Endothelial cell of umbilical vein (primary cell): ENCODE measurements at regions not wholly inside any gene's neighbourhood (a gene's known extent, or its start where the extent isn't known, plus 50 kb on each side); places are given as distances from the start of the nearest gene placed in this dataset.

Experiments used
- BruUV-seq: library from RNA; stranded (reverse); fragments of 400-500 nt; replicated peaks from 2 replicates; lab custom pipeline; 2021; lab: Mats Ljungman, UMichigan
- CTCF ChIA-PET: fragments of 300-600, 350-600 bp; sonication (Branson Sonifier 250); formaldehyde crosslinking; loops from one replicate; lab custom pipeline; 2021; ENCODE audit warnings: antibody characterized with exemption, inconsistent platforms; lab: Charles Lee
- POLR2A ChIA-PET: fragments of 300-600, 350-600 bp; sonication (Branson Sonifier 250); formaldehyde crosslinking; loops from one replicate; lab custom pipeline; 2021; ENCODE audit warnings: antibody characterized with exemption, inconsistent platforms; lab: Charles Lee
- DNase-seq: peaks from one replicate; pipeline ENCODE4 v3.0.0-alpha.2; 2011; ENCODE audit warnings: low read depth, low spot score
- FAIRE-seq: peaks from 2 replicates; lab custom pipeline; 2011; peaks lifted over from hg19 to GRCh38; lab: Jason Lieb, UNC
- H2AFZ ChIP-seq: 2 replicates; pipeline ENCODE4 v1.6.0; 2012; ENCODE audit warnings: low read depth, low read length, control low read depth, inconsistent platforms
- H3K27ac ChIP-seq: 2 replicates; pipeline ENCODE4 v1.5.1; 2011; ENCODE audit warnings: low read depth, mild to moderate bottlenecking, control low read depth, low read length, moderate library complexity; ENCODE audit not compliant: insufficient read depth
- H3K27me3 ChIP-seq, 2 experiments: 2 replicates each; pipeline versions ENCODE4 v1.6.0 to v1.6.1; 2011; ENCODE audit warnings: low read length in 2 of 2, mixed read lengths in 1 of 2; ENCODE audit not compliant: control insufficient read depth in 2 of 2, insufficient read depth in 2 of 2
- H3K36me3 ChIP-seq, 2 experiments: 2 replicates in 1 of 2; 3 replicates in 1 of 2; pipeline ENCODE4 v1.5.1; 2011; ENCODE audit warnings: low read length in 2 of 2, mild to moderate bottlenecking in 1 of 2, moderate library complexity in 1 of 2; ENCODE audit not compliant: control insufficient read depth in 2 of 2, insufficient read depth in 2 of 2; ENCODE audit errors: extremely low read depth in 1 of 2
- H3K4me1 ChIP-seq: 3 replicates; pipeline ENCODE4 v1.5.1; 2011; ENCODE audit warnings: mild to moderate bottlenecking, low read length; ENCODE audit not compliant: control insufficient read depth, insufficient read depth; ENCODE audit errors: extremely low read depth
- H3K4me2 ChIP-seq: 2 replicates; pipeline ENCODE4 v1.6.1; 2011; ENCODE audit warnings: low read length, control low read depth, mixed read lengths; ENCODE audit not compliant: insufficient read depth
- H3K4me3 ChIP-seq, 3 experiments: fragments of 200-600 bp in 1 of 3; sonication (generic), shearing (Covaris generic) in 1 of 3; replicated peaks in 1 of 3; 2 replicates each; pipeline ENCODE4 v1.5.1; 2011 to 2016; ENCODE audit warnings: control low read depth in 3 of 3, low read length in 3 of 3, mild to moderate bottlenecking in 2 of 3, inconsistent platforms in 1 of 3, low read depth in 1 of 3, moderate library complexity in 1 of 3; ENCODE audit not compliant: insufficient read depth in 1 of 3
- H3K79me2 ChIP-seq: 2 replicates; pipeline ENCODE4 v1.6.0; 2012; ENCODE audit warnings: low read length, inconsistent platforms; ENCODE audit not compliant: control insufficient read depth, insufficient read depth
- H3K9ac ChIP-seq: replicated peaks from 2 replicates; pipeline ENCODE3; 2011; ENCODE audit warnings: low read length, control low read depth; ENCODE audit not compliant: insufficient read depth; ENCODE audit errors: extremely low read depth
- H3K9me1 ChIP-seq: replicated peaks from 3 replicates; pipeline ENCODE4 v1.6.0; 2011; ENCODE audit warnings: mild to moderate bottlenecking, low read length; ENCODE audit not compliant: control insufficient read depth, insufficient read depth; ENCODE audit errors: extremely low read depth
- H3K9me3 ChIP-seq: replicated peaks from 2 replicates; pipeline ENCODE4 v1.5.1; 2012; ENCODE audit warnings: low read length, inconsistent platforms; ENCODE audit not compliant: control insufficient read depth, insufficient read depth
- H4K20me1 ChIP-seq: replicated peaks from 2 replicates; pipeline ENCODE3; 2011; ENCODE audit warnings: mild to moderate bottlenecking, low read length; ENCODE audit not compliant: control insufficient read depth, insufficient read depth; ENCODE audit errors: extremely low read depth
- EZH2 ChIP-seq: IDR thresholded peaks from 2 replicates; pipeline ENCODE4 v1.6.1; 2012; ENCODE audit warnings: borderline replicate concordance, low read depth, mild to moderate bottlenecking, moderate library complexity, low read length, inconsistent platforms; ENCODE audit not compliant: severe bottlenecking
- FOS ChIP-seq: IDR thresholded peaks from 2 replicates; pipeline ENCODE4 v1.6.1; 2011; ENCODE audit warnings: mild to moderate bottlenecking, low read length, moderate library complexity, borderline replicate concordance; ENCODE audit not compliant: insufficient read depth
- GATA2 ChIP-seq: IDR thresholded peaks from 2 replicates; pipeline ENCODE4 v1.7.0; 2011; ENCODE audit warnings: low read depth, mild to moderate bottlenecking, moderate library complexity, mixed read lengths, low read length; ENCODE audit not compliant: insufficient read length, insufficient read depth
- JUN ChIP-seq: IDR thresholded peaks from 2 replicates; pipeline ENCODE4 v1.6.1; 2011; ENCODE audit warnings: borderline replicate concordance, low read depth; ENCODE audit not compliant: insufficient read length, insufficient read depth
- MYC ChIP-seq: IDR thresholded peaks from one replicate; pipeline ENCODE4 v1.6.1; 2011; ENCODE audit warnings: mild to moderate bottlenecking, low read depth, low read length
- POLR2A ChIP-seq: IDR thresholded peaks from 2 replicates; pipeline ENCODE4 v1.6.1; 2012; ENCODE audit warnings: low read depth, mild to moderate bottlenecking, control low read depth, low read length
- POLR2AphosphoS5 ChIP-seq: IDR thresholded peaks from 2 replicates; pipeline ENCODE4 v1.6.1; 2012; ENCODE audit warnings: low read depth, mild to moderate bottlenecking, control low read depth, low read length, moderate library complexity; ENCODE audit not compliant: insufficient read depth
- dilution Hi-C: fragments of 300-500 bp; cut with MboI; formaldehyde crosslinking; loops from one replicate; pipeline ENCODE4 v1.15.0; 2019; ENCODE audit warnings: low sequenced_read_pairs; ENCODE audit not compliant: extremely low pct_ligation_motif_present
- intact Hi-C: fragments of 100-400 bp; cut with micrococcal nuclease; formaldehyde crosslinking; loops from one replicate; pipeline ENCODE4 v1.10.0; 2022
- TF ChIP-seq, protein P1 (sequence below): IDR thresholded peaks from 2 replicates; pipeline ENCODE4 v1.6.1; 2011; ENCODE audit not compliant: insufficient read depth, insufficient read length
- TF ChIP-seq, protein P2 (sequence below), 2 donors: IDR thresholded peaks; 1 replicate in 1 of 2; 2 replicates in 1 of 2; pipeline ENCODE4 v1.5.1; 2011; ENCODE audit warnings: low read length in 2 of 2, mild to moderate bottlenecking in 2 of 2, moderate library complexity in 2 of 2, control low read depth in 1 of 2, inconsistent platforms in 1 of 2, low read depth in 1 of 2; ENCODE audit not compliant: insufficient read depth in 1 of 2; ENCODE audit errors: extremely low read depth in 1 of 2

DNA sequence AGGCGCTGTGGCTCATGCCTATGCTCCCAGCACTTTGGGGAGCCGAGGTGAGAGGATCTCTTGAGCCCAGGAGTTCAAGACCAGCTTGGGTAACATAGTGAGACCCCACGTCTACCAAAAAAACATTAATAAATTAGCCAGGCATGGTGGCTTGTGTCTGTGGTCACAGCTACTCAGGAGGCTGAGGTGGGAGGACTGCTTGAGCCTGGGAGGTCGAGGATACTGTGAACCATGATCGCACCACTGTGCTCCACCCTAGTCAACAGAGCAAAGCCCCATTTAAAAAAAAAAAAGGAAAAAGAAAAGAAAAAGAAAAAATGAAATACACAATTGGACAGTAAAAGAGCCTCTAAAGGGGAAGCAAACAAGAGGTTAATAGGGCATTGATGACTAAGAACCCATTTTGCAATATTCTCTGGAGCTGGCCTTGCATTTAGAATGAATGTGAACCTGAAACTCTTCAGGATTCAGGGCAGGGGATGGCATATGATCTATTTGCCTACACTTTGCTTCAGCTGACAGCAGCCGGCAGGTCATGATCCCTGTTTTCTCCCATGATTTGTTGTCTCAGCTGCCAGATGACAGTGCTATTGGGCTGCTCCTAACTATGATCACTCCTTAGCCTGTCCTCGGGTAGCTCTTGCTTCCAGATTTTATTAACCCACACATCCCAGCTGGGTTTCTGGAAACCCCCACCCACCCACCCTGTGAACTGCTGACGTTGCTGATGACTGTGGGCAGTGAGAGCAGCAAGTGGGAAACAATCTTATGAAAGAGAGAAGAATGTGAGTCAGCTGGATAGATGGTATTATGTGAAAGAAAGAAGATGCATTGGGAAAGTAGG is 83.8 kb upstream of the ELOVL5 start:
- TF ChIP-seq EZH2 (no peak), GATA2 (no peak), MYC (no peak), POLR2A (no peak), FOS (no peak), POLR2AphosphoS5 (no peak), JUN (no peak)
- TF ChIP-seq, protein P1, sequence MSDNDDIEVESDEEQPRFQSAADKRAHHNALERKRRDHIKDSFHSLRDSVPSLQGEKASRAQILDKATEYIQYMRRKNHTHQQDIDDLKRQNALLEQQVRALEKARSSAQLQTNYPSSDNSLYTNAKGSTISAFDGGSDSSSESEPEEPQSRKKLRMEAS, result no peak
- TF ChIP-seq, protein P2, sequence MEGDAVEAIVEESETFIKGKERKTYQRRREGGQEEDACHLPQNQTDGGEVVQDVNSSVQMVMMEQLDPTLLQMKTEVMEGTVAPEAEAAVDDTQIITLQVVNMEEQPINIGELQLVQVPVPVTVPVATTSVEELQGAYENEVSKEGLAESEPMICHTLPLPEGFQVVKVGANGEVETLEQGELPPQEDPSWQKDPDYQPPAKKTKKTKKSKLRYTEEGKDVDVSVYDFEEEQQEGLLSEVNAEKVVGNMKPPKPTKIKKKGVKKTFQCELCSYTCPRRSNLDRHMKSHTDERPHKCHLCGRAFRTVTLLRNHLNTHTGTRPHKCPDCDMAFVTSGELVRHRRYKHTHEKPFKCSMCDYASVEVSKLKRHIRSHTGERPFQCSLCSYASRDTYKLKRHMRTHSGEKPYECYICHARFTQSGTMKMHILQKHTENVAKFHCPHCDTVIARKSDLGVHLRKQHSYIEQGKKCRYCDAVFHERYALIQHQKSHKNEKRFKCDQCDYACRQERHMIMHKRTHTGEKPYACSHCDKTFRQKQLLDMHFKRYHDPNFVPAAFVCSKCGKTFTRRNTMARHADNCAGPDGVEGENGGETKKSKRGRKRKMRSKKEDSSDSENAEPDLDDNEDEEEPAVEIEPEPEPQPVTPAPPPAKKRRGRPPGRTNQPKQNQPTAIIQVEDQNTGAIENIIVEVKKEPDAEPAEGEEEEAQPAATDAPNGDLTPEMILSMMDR (IDR thresholded peaks at IDR 0.05; ENCODE audit: extremely low read depth in 1 of 2, insufficient read depth in 1 of 2, low read depth in 1 of 2, low read length in 2 of 2), result no peak
- Histone ChIP-seq H3K9me3 (no peaks in the 10 kb centered on the region), H3K27ac (no peak overlapping the region), H2AFZ (no peak overlapping the region), H3K27me3 (peaks cover 4 to 10% of the 10 kb centered on the region in 2 experiments), H3K9ac (no peak overlapping the region), H3K4me3 (no peak overlapping the region), H3K9me1 (no peaks in the 10 kb centered on the region), H3K4me2 (no peak overlapping the region), H3K36me3 (no peaks in the 10 kb centered on the region), H3K4me1 (no peaks in the 10 kb centered on the region), H3K79me2 (no peaks in the 10 kb centered on the region), H4K20me1 (no peaks in the 10 kb centered on the region)
- dilution Hi-C loops (no loop called here), intact Hi-C loops (no loop called here)
- no TSS peak for BruUV-seq
- POLR2A ChIA-PET, result no interaction called here
- DNase-seq, result no peak
- CTCF ChIA-PET, result interaction anchor here (0.9 to 1.1 kb wide), 2 partner anchors 23 to 53 kb away, joined by 3 to 5 read pairs; no protein-coding TSS in a partner anchor
- FAIRE-seq, result no peak
